GM18868 (cell line): ENCODE measurements at regions not wholly inside any gene's neighbourhood (a gene's known extent, or its start where the extent isn't known, plus 50 kb on each side); places are given as distances from the start of the nearest gene placed in this dataset.
"Not testable (repeated sequence)": the region's sequence is repeated elsewhere in the genome, so short reads cannot be mapped to it uniquely, and the experiment has no call there.

ENCODE experiments used
- ATAC-seq: cut with Tn5 transposase; IDR thresholded peaks from one replicate; pipeline ENCODE4 v1.9.1; 2021; ENCODE audit warnings: mild to moderate bottlenecking, moderate library complexity; ENCODE audit not compliant: unreplicated experiment

- ATAC-seq = no peak
These were observed 631.5 kb upstream of the NR2F2 start for GRCh38 chr15:95698951-95699350.

GRCh38 chr15:95699578-95699977 lies 630.9 kb upstream of the NR2F2 start:
- ATAC-seq = no peak

GRCh38 chr15:95700692-95701091 lies 629.8 kb upstream of the NR2F2 start:
- not testable (repeated sequence) for ATAC-seq

- ATAC-seq = no peak
These were observed 629.1 kb upstream of the NR2F2 start for GRCh38 chr15:95701410-95701809.

GRCh38 chr15:95709959-95710695 lies 620.4 kb upstream of the NR2F2 start:
- no peak for ATAC-seq

GRCh38 chr15:95712785-95713184 lies 617.7 kb upstream of the NR2F2 start:
- no peak for ATAC-seq

GRCh38 chr15:95713324-95713723 lies 617.2 kb upstream of the NR2F2 start:
- no peak for ATAC-seq

- ATAC-seq = no peak
These were observed 615.2 kb upstream of the NR2F2 start for GRCh38 chr15:95715116-95715903.

GRCh38 chr15:95715906-95716656 lies 614.4 kb upstream of the NR2F2 start:
- no peak for ATAC-seq

GRCh38 chr15:95716708-95717107 lies 613.8 kb upstream of the NR2F2 start:
- no peak for ATAC-seq

GRCh38 chr15:95718441-95718840 lies 612.1 kb upstream of the NR2F2 start:
- no peak for ATAC-seq

- ATAC-seq = no peak
These were observed 605.4 kb upstream of the NR2F2 start for GRCh38 chr15:95724908-95725633.

GRCh38 chr15:95726891-95727290 lies 603.6 kb upstream of the NR2F2 start:
- ATAC-seq = no peak

- ATAC-seq = peak; percentile 65
These were observed 596.6 kb upstream of the NR2F2 start for GRCh38 chr15:95733931-95734330.

GRCh38 chr15:95734422-95735316 lies 595.8 kb upstream of the NR2F2 start:
- no peak for ATAC-seq

- ATAC-seq = no peak
These were observed 593.4 kb upstream of the NR2F2 start for GRCh38 chr15:95737060-95737459.

GRCh38 chr15:95739131-95739530 lies 591.4 kb upstream of the NR2F2 start:
- ATAC-seq = no peak

- ATAC-seq = no peak
These were observed 588.7 kb upstream of the NR2F2 start for GRCh38 chr15:95741830-95742229.

- no peak for ATAC-seq
These were observed 588.2 kb upstream of the NR2F2 start for GRCh38 chr15:95742256-95742655.

GRCh38 chr15:95742836-95743235 lies 587.7 kb upstream of the NR2F2 start:
- ATAC-seq = no peak
